GM12872 (cell line): ENCODE measurements at regions not wholly inside any gene's neighbourhood (a gene's known extent, or its start where the extent isn't known, plus 50 kb on each side); places are given as distances from the start of the nearest gene placed in this dataset.

ENCODE experiments used
- TF ChIP-seq, protein P1 (sequence below): IDR thresholded peaks from 3 replicates; pipeline ENCODE4 v1.5.1; 2011; ENCODE audit warnings: low read depth, mild to moderate bottlenecking, low read length, moderate library complexity; ENCODE audit not compliant: insufficient read depth

DNA sequence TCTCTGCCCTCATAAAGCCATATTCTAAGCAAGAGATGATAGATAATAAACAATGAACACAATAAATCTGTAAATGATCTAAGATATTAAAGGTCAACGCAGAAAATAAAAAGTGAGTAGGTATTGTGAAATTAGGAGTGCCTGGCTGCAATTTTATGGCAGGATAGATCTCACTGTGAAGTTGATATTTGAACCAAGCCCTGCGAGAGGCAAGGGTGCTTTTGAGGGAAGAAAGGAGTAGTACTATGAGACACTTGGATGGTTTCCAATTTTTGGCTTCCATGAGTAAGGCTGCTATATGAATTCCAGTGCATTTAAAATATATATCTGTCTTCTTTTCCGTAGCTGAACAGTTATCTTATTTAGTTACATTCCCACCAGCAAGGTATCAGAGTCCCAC lies 720.0 kb upstream of the CNTN5 start:
- TF ChIP-seq, protein P1, sequence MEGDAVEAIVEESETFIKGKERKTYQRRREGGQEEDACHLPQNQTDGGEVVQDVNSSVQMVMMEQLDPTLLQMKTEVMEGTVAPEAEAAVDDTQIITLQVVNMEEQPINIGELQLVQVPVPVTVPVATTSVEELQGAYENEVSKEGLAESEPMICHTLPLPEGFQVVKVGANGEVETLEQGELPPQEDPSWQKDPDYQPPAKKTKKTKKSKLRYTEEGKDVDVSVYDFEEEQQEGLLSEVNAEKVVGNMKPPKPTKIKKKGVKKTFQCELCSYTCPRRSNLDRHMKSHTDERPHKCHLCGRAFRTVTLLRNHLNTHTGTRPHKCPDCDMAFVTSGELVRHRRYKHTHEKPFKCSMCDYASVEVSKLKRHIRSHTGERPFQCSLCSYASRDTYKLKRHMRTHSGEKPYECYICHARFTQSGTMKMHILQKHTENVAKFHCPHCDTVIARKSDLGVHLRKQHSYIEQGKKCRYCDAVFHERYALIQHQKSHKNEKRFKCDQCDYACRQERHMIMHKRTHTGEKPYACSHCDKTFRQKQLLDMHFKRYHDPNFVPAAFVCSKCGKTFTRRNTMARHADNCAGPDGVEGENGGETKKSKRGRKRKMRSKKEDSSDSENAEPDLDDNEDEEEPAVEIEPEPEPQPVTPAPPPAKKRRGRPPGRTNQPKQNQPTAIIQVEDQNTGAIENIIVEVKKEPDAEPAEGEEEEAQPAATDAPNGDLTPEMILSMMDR = no peak

DNA sequence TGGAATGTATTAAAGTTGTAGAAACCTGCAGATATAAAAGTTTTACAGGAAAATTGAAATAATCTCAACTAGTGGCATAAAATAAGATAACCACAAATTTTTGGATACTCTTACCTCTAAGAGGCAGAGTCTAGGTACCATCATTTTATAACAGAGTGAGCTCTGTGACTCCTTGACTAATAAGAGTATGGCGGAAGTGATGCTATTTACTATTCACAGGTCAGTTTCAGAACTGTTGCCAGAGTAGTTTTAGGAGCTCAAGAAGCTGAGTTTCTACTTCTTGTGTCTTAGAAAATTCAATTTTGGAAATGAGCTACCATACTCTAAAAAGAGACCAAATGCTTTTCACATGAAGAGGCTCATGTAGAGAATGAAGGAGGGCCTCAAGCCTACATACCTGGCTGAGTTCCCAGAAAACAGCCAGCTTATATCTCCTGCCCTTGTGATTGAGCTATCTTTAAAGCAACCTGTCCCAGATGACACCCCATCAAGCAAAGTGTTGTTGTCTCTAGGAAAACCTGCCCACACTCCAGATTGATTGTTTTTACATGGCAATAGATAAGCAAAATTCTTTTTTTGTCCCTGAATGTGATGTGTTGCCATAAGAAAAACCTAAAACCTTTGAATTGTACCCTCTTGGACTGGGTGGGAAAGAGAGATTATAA lies 712.8 kb upstream of the CNTN5 start:
- TF ChIP-seq, protein P1 = no peak

DNA sequence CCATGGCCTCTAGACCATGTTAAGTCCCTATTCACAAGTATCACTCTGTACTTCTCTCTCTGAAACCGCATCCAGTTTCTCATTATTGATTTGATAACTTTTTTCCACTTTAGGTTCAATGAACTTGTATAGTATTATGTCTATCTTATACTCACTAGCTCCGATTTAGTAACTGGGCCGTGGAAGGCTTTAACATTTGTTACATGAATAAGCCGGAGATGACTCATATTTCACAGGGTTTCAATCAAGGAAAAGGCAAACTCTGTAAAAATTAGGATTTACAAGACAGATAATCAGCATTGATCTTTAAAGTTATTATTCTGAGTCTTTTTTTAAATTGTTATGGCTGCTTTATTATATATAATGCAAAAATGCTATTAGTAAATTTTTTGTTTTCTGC lies 662.2 kb upstream of the CNTN5 start:
- TF ChIP-seq, protein P1 = no peak

DNA sequence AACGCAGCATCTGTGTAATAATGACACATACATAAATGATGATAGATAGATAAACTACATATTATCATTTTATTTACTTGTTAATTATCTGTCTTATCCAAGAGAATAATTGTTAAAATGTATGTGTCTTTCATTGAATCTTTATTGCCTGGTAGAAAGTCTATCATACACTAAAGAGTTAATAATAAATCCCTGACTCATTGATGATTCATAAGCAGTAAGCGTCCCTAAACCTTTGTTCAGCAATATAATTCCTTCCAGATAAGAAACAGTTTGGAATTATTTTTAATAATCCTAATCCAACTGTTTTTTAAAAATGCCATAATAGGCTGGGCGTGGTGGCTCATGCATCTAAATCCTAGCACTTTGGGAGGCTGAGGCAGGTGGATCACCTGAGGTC lies 655.6 kb upstream of the CNTN5 start:
- TF ChIP-seq, protein P1 = no peak

DNA sequence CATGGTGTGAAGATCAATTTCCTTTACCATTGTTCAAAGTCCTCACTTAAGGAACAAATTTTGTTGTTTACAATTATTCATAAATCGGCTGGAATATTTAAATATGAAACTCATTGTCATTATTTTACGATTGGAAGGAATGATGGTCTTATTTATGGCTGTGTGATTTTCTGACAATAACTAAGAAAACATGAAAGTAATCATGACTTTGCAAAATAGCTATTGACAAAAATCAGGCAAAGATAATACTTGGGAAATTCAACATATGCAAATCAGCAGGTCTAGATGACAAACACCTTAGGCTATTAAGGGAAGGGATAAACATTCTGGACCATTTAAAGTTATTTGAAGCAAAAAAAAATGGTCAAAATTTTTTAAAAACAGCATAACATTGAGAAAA lies 654.8 kb upstream of the CNTN5 start:
- TF ChIP-seq, protein P1 = no peak

DNA sequence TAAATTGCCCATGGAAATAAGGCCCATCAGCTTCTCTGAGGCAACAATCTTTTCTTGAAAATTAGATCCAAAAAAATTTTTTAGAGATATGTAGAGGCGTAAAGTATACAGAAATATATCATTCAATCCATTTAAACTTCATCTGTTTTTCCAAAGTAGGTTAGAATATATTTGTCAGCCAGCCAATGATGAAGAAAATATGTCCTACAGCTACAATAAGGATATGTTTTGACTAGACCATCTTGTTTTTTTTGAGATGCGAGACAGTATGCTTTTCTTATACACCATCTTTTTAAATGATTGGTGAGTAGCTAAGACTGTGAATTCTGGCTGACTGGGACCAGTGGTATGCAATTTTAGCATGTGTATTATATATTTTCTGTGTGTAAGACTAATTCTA lies 630.4 kb upstream of the CNTN5 start:
- TF ChIP-seq, protein P1 = no peak

DNA sequence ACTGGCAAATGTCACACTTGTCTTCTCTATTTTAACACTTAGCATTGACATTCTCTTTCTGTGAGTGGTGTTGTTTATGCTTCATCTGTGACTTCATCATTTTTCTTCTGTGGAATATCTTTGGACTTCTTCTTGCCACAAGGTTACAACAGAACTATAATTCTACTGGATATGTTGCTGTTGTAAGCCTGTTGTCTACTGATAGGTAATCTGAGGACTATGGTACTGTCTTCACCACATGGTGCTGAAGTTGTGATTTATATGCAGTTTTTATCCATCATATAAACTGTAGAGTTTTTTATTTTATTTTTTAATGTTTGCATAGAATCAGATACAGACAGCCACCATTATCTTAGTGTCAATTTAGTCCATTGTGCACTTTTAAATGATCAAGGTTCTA lies 622.2 kb upstream of the CNTN5 start:
- TF ChIP-seq, protein P1 = no peak
